ENCODE measurements at regions not wholly inside any gene's neighbourhood (a gene's known extent, or its start where the extent isn't known, plus 50 kb on each side); places are given as distances from the start of the nearest gene placed in this dataset.

DNA sequence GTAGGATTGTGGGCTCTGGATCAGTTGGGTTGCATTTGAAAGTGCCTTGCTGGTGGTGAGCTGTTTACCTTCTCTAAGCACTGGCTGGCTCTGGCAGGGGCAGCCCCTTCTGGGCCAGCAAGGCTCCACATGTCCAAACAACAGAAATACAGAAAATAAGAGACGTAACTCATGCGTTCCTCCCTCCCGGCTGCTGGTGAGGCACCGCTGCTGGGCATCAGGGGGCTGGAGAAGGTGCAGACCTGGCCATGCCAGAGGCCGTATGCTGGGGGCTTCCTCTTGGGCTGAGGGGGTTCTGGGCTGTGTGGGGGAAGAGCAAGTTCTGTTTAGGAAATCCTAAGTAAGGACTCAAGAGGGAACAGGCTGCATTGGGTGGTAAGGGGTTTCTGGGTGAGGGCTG is 140.6 kb downstream of the URI1 start:
- no peaks in the 10 kb centered on the region for H3K9me3 ChIP-seq (replicated peaks; ENCODE audit: control insufficient read depth, insufficient read depth, low read length)
- DNase-seq (ENCODE audit: low read depth, low spot score) (no peak), FAIRE-seq (no peak), ATAC-seq (no peak)
- WGBS (ENCODE audit: insufficient coverage, insufficient replicate concordance, low lambda C conversion rate, missing lambda C conversion rate), result 59% methylated on average over 5 of the region's 5 CpGs
- RAD21 ChIA-PET (ENCODE audit: unreplicated experiment), result no interaction called here
- no peak overlapping the region for H3K27ac ChIP-seq (ENCODE audit: control insufficient read depth, insufficient read depth)
- CTCF ChIA-PET, result no interaction called here
- no peak overlapping the region for H2AFZ ChIP-seq (ENCODE audit: control insufficient read depth, low read depth, low read length)
- H3K36me3 ChIP-seq (ENCODE audit: control insufficient read depth in 2 of 2, insufficient read depth in 2 of 2, low read length in 1 of 2), result no peaks in the 10 kb centered on the region
- no peak overlapping the region for H3K9ac ChIP-seq (ENCODE audit: control insufficient read depth, insufficient read depth, low read length)
- H4K20me1 ChIP-seq (ENCODE audit: control insufficient read depth, insufficient read depth), result no peaks in the 10 kb centered on the region
- in situ Hi-C loops (cut with MboI) (no loop called here), intact Hi-C loops (cut with micrococcal nuclease; ENCODE audit: unreplicated experiment) (no loop called here)
- no peak overlapping the region for H3K4me3 ChIP-seq
- SMC1A ChIA-PET (ENCODE audit: uncharacterized antibody, unreplicated experiment), result no interaction called here
- H3K27me3 ChIP-seq (replicated peaks in 1 of 2; ENCODE audit: control insufficient read depth in 2 of 2, insufficient read depth in 2 of 2, low read length in 1 of 2), result 0 out of 4 replicates have a peak, but pooled peaks cover 0 to 2% of the 10 kb centered on the region in 2 experiments
- H3K4me1 ChIP-seq (ENCODE audit: control insufficient read depth, insufficient read depth, low read length), result no peaks in the 10 kb centered on the region
- H3K4me2 ChIP-seq (ENCODE audit: control insufficient read depth, insufficient read depth), result no peak overlapping the region
- no peaks in the 10 kb centered on the region for H3K79me2 ChIP-seq (ENCODE audit: control insufficient read depth, insufficient read depth, low read length)
- POLR2A ChIA-PET, result no interaction called here
- BruUV-seq (replicated peaks), result no TSS peak
- TF ChIP-seq KAT2A (conservative IDR thresholded peaks at IDR 0.05; ENCODE audit: control insufficient read depth, low read depth, low read length) (no peak), ATF7 (IDR thresholded peaks at IDR 0.05; ENCODE audit: low read depth) (no peak), TBL1XR1 (IDR thresholded peaks at IDR 0.05; ENCODE audit: low read depth, low read length) (no peak), IKZF2 (IDR thresholded peaks at IDR 0.05) (no peak), STAT3 (IDR thresholded peaks at IDR 0.05; ENCODE audit: low read depth, low read length) (no peak), NR2F1 (conservative IDR thresholded peaks at IDR 0.05) (no peak), POLR2AphosphoS5 (IDR thresholded peaks at IDR 0.05; ENCODE audit: low read length) (no peak), POU2F2 (IDR thresholded peaks at IDR 0.05; ENCODE audit: borderline replicate concordance, low read depth, low read length) (no peak), BACH1 (IDR thresholded peaks at IDR 0.05; ENCODE audit: borderline replicate concordance) (no peak), NR2C2 (IDR thresholded peaks at IDR 0.05; ENCODE audit: borderline replicate concordance, control insufficient read depth, insufficient read length, low read depth) (no peak), ZSCAN29 (IDR thresholded peaks at IDR 0.05) (no peak)
- TF ChIP-seq, protein P1, sequence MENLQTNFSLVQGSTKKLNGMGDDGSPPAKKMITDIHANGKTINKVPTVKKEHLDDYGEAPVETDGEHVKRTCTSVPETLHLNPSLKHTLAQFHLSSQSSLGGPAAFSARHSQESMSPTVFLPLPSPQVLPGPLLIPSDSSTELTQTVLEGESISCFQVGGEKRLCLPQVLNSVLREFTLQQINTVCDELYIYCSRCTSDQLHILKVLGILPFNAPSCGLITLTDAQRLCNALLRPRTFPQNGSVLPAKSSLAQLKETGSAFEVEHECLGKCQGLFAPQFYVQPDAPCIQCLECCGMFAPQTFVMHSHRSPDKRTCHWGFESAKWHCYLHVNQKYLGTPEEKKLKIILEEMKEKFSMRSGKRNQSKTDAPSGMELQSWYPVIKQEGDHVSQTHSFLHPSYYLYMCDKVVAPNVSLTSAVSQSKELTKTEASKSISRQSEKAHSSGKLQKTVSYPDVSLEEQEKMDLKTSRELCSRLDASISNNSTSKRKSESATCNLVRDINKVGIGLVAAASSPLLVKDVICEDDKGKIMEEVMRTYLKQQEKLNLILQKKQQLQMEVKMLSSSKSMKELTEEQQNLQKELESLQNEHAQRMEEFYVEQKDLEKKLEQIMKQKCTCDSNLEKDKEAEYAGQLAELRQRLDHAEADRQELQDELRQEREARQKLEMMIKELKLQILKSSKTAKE (IDR thresholded peaks at IDR 0.05; ENCODE audit: low read depth, poor library complexity, severe bottlenecking), result no peak
- TF ChIP-seq, protein P2, sequence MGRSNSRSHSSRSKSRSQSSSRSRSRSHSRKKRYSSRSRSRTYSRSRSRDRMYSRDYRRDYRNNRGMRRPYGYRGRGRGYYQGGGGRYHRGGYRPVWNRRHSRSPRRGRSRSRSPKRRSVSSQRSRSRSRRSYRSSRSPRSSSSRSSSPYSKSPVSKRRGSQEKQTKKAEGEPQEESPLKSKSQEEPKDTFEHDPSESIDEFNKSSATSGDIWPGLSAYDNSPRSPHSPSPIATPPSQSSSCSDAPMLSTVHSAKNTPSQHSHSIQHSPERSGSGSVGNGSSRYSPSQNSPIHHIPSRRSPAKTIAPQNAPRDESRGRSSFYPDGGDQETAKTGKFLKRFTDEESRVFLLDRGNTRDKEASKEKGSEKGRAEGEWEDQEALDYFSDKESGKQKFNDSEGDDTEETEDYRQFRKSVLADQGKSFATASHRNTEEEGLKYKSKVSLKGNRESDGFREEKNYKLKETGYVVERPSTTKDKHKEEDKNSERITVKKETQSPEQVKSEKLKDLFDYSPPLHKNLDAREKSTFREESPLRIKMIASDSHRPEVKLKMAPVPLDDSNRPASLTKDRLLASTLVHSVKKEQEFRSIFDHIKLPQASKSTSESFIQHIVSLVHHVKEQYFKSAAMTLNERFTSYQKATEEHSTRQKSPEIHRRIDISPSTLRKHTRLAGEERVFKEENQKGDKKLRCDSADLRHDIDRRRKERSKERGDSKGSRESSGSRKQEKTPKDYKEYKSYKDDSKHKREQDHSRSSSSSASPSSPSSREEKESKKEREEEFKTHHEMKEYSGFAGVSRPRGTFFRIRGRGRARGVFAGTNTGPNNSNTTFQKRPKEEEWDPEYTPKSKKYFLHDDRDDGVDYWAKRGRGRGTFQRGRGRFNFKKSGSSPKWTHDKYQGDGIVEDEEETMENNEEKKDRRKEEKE (IDR thresholded peaks at IDR 0.05), result no peak
- TF ChIP-seq, protein P3, sequence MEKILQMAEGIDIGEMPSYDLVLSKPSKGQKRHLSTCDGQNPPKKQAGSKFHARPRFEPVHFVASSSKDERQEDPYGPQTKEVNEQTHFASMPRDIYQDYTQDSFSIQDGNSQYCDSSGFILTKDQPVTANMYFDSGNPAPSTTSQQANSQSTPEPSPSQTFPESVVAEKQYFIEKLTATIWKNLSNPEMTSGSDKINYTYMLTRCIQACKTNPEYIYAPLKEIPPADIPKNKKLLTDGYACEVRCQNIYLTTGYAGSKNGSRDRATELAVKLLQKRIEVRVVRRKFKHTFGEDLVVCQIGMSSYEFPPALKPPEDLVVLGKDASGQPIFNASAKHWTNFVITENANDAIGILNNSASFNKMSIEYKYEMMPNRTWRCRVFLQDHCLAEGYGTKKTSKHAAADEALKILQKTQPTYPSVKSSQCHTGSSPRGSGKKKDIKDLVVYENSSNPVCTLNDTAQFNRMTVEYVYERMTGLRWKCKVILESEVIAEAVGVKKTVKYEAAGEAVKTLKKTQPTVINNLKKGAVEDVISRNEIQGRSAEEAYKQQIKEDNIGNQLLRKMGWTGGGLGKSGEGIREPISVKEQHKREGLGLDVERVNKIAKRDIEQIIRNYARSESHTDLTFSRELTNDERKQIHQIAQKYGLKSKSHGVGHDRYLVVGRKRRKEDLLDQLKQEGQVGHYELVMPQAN (conservative IDR thresholded peaks at IDR 0.05), result no peak
- TF ChIP-seq, protein P4, sequence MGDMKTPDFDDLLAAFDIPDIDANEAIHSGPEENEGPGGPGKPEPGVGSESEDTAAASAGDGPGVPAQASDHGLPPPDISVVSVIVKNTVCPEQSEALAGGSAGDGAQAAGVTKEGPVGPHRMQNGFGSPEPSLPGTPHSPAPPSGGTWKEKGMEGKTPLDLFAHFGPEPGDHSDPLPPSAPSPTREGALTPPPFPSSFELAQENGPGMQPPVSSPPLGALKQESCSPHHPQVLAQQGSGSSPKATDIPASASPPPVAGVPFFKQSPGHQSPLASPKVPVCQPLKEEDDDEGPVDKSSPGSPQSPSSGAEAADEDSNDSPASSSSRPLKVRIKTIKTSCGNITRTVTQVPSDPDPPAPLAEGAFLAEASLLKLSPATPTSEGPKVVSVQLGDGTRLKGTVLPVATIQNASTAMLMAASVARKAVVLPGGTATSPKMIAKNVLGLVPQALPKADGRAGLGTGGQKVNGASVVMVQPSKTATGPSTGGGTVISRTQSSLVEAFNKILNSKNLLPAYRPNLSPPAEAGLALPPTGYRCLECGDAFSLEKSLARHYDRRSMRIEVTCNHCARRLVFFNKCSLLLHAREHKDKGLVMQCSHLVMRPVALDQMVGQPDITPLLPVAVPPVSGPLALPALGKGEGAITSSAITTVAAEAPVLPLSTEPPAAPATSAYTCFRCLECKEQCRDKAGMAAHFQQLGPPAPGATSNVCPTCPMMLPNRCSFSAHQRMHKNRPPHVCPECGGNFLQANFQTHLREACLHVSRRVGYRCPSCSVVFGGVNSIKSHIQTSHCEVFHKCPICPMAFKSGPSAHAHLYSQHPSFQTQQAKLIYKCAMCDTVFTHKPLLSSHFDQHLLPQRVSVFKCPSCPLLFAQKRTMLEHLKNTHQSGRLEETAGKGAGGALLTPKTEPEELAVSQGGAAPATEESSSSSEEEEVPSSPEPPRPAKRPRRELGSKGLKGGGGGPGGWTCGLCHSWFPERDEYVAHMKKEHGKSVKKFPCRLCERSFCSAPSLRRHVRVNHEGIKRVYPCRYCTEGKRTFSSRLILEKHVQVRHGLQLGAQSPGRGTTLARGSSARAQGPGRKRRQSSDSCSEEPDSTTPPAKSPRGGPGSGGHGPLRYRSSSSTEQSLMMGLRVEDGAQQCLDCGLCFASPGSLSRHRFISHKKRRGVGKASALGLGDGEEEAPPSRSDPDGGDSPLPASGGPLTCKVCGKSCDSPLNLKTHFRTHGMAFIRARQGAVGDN (IDR thresholded peaks at IDR 0.05), result no peak
